B cell (primary cell): ENCODE measurements at regions not wholly inside any gene's neighbourhood (a gene's known extent, or its start where the extent isn't known, plus 50 kb on each side); places are given as distances from the start of the nearest gene placed in this dataset.

ENCODE experiments used
- ATAC-seq: fragments of 200-7000 bp; cut with Tn5 transposase; one replicate; pipeline ENCODE4 v1.10.0; 2021; ENCODE audit warnings: low read depth, mild to moderate bottlenecking, moderate number of reproducible peaks, moderate library complexity
- CTCF ChIA-PET: fragments of 350-600 bp; sonication (Branson Sonifier 250); formaldehyde crosslinking; loops from one replicate; lab custom pipeline; 2021; ENCODE audit warnings: antibody characterized with exemption, inconsistent platforms; lab: Charles Lee
- POLR2A ChIA-PET: fragments of 350-600 bp; sonication (Branson Sonifier 250); formaldehyde crosslinking; loops from one replicate; lab custom pipeline; 2021; ENCODE audit warnings: antibody characterized with exemption; lab: Charles Lee
- DNase-seq: peaks from one replicate; pipeline ENCODE4 v3.0.0; 2013
- H2AFZ ChIP-seq: 2 replicates; pipeline ENCODE4 v1.6.1; 2012; ENCODE audit warnings: mild to moderate bottlenecking, low read depth, low read length; ENCODE audit not compliant: insufficient read depth, poor library complexity, severe bottlenecking
- H3K27ac ChIP-seq, 2 donors: 1 replicate in 1 of 2; 2 replicates in 1 of 2; pipeline ENCODE4 v1.5.1; 2012 to 2013; ENCODE audit warnings: low read length in 2 of 2, mild to moderate bottlenecking in 2 of 2, moderate library complexity in 1 of 2
- H3K27me3 ChIP-seq, 4 experiments: fragments of 200-600 bp in 1 of 4; sonication (generic) in 1 of 4; replicated peaks in 1 of 4; 1 replicate in 2 of 4; 2 replicates in 2 of 4; pipeline versions ENCODE4 v1.6.1 to v1.7.0; 2013 to 2016; ENCODE audit warnings: low read length in 3 of 4, mild to moderate bottlenecking in 2 of 4, mixed read lengths in 1 of 4, moderate library complexity in 1 of 4; ENCODE audit not compliant: insufficient read depth in 4 of 4, control insufficient read depth in 3 of 4; ENCODE audit errors: control extremely low read depth in 1 of 4
- H3K36me3 ChIP-seq, 2 experiments: replicated peaks in 1 of 2; 1 replicate in 1 of 2; 2 replicates in 1 of 2; pipeline versions ENCODE4 v1.6.1 to v1.7.1; 2013; ENCODE audit warnings: low read length in 1 of 2; ENCODE audit not compliant: insufficient read depth in 2 of 2, control insufficient read depth in 1 of 2; ENCODE audit errors: control extremely low read depth in 1 of 2, extremely low read depth in 1 of 2
- H3K4me1 ChIP-seq, 2 donors: fragments of 200-600 bp in 1 of 2; sonication (generic) in 1 of 2; 1 replicate in 1 of 2; 2 replicates in 1 of 2; pipeline versions ENCODE4 v1.5.1 to v1.6.1; 2013 to 2017; ENCODE audit warnings: low read length in 2 of 2; ENCODE audit not compliant: control insufficient read depth in 2 of 2, insufficient read depth in 2 of 2
- H3K4me2 ChIP-seq: replicated peaks from 2 replicates; pipeline ENCODE3; 2012; ENCODE audit warnings: mild to moderate bottlenecking, low read depth, low read length; ENCODE audit not compliant: poor library complexity, severe bottlenecking
- H3K4me3 ChIP-seq, 5 experiments: fragments of 200-600 bp in 1 of 5; sonication (generic) in 1 of 5; 1 replicate in 3 of 5; 2 replicates in 2 of 5; pipeline versions ENCODE4 v1.5.1 to v1.7.0; 2011 to 2016; ENCODE audit warnings: low read length in 4 of 5, mild to moderate bottlenecking in 4 of 5, low read depth in 2 of 5, control low read depth in 1 of 5, moderate library complexity in 1 of 5; ENCODE audit not compliant: insufficient read depth in 1 of 5; ENCODE audit errors: control extremely low read depth in 1 of 5, extremely low read depth in 1 of 5
- H3K79me2 ChIP-seq: fragments of 200-600 bp; sonication (generic); one replicate; pipeline ENCODE4 v1.6.0; 2016; ENCODE audit warnings: low read length; ENCODE audit not compliant: control insufficient read depth, insufficient read depth
- H3K9ac ChIP-seq: fragments of 200-600 bp; sonication (generic); 2 replicates; pipeline ENCODE4 v1.6.1; 2017; ENCODE audit warnings: mild to moderate bottlenecking, low read length, moderate library complexity
- H3K9me3 ChIP-seq, 3 donors: one replicate each; pipeline versions ENCODE4 v1.6.1 to v1.7.1; 2013; ENCODE audit warnings: low read length in 2 of 3; ENCODE audit not compliant: control insufficient read depth in 2 of 3, insufficient read depth in 1 of 3; ENCODE audit errors: control extremely low read depth in 1 of 3
- H4K20me1 ChIP-seq: 2 replicates; pipeline ENCODE4 v1.6.0; 2012; ENCODE audit warnings: mild to moderate bottlenecking, low read length; ENCODE audit not compliant: insufficient read depth, control insufficient read depth, poor library complexity, severe bottlenecking
- H3K27ac Mint-ChIP-seq: one replicate; pipeline ENCODE4 v1.8.0; 2021; ENCODE audit warnings: mixed read lengths
- H3K27me3 Mint-ChIP-seq: one replicate; pipeline ENCODE4 v1.8.0; 2021; ENCODE audit warnings: mixed read lengths
- H3K4me1 Mint-ChIP-seq: one replicate; pipeline ENCODE4 v1.8.0; 2021; ENCODE audit warnings: mixed read lengths
- H3K4me3 Mint-ChIP-seq: one replicate; pipeline ENCODE4 v1.8.0; 2021; ENCODE audit warnings: mixed read lengths
- H3K9me3 Mint-ChIP-seq: one replicate; pipeline ENCODE4 v1.8.0; 2022; ENCODE audit warnings: mixed read lengths; ENCODE audit not compliant: insufficient read depth
- CTCF ChIP-seq: fragments of 200-600 bp; IDR thresholded peaks from one replicate; pipeline ENCODE4 v1.8.0; 2022; ENCODE audit warnings: antibody characterized with exemption, mild to moderate bottlenecking
- EZH2 ChIP-seq: IDR thresholded peaks from 2 replicates; pipeline ENCODE4 v1.6.1; 2012; ENCODE audit warnings: borderline replicate concordance, low read depth, mild to moderate bottlenecking, moderate library complexity, low read length; ENCODE audit not compliant: insufficient read depth, poor library complexity, severe bottlenecking
- WGBS: methylation state at CpG from one replicate; pipeline ENCODE4 v1.1.5; 2013; ENCODE audit warnings: missing lambda C conversion rate; ENCODE audit not compliant: insufficient coverage; 5-methylcytosine and 5-hydroxymethylcytosine counted together
- intact Hi-C: fragments of 100-400 bp; cut with micrococcal nuclease; formaldehyde crosslinking; loops from one replicate; pipeline ENCODE4 v1.10.0; 2022

GRCh38 chr3:73773233-73773632 lies 148.5 kb upstream of the PDZRN3 start:
- no peak overlapping the region for H3K9ac ChIP-seq
- no peak overlapping the region for H3K4me3 Mint-ChIP-seq
- no peaks in the 10 kb centered on the region for H3K27me3 Mint-ChIP-seq
- TF ChIP-seq EZH2 (no peak), CTCF (no peak)
- CTCF ChIA-PET = no interaction called here
- no peak overlapping the region for H2AFZ ChIP-seq
- DNase-seq = no peak
- no peak overlapping the region for H3K27ac ChIP-seq
- no peaks in the 10 kb centered on the region for H3K36me3 ChIP-seq
- POLR2A ChIA-PET = no interaction called here
- intact Hi-C loops = no loop called here
- no peak overlapping the region for H3K27ac Mint-ChIP-seq
- no peak overlapping the region for H3K4me3 ChIP-seq
- no peaks in the 10 kb centered on the region for H3K79me2 ChIP-seq
- H3K4me1 ChIP-seq = no peaks in the 10 kb centered on the region
- no peak overlapping the region for H3K4me2 ChIP-seq
- WGBS = 100% methylated on average over 1 of the region's 1 CpG
- ATAC-seq = no peak
- no peaks in the 10 kb centered on the region for H3K4me1 Mint-ChIP-seq
- H3K9me3 Mint-ChIP-seq = peaks cover 3% of the 10 kb centered on the region
- H3K27me3 ChIP-seq = no peaks in the 10 kb centered on the region
- H3K9me3 ChIP-seq = no peaks in the 10 kb centered on the region
- H4K20me1 ChIP-seq = no peaks in the 10 kb centered on the region

- peaks cover 5% of the 10 kb centered on the region for H3K9me3 Mint-ChIP-seq
- Histone ChIP-seq H4K20me1 (no peaks in the 10 kb centered on the region), H3K9ac (no peak overlapping the region), H3K4me3 (no peak overlapping the region), H3K27me3 (no peaks in the 10 kb centered on the region), H3K4me2 (no peak overlapping the region), H3K79me2 (no peaks in the 10 kb centered on the region), H2AFZ (no peak overlapping the region), H3K36me3 (no peaks in the 10 kb centered on the region), H3K4me1 (no peaks in the 10 kb centered on the region), H3K27ac (no peak overlapping the region), H3K9me3 (no peaks in the 10 kb centered on the region)
- no peak for DNase-seq
- H3K4me1 Mint-ChIP-seq = no peaks in the 10 kb centered on the region
- TF ChIP-seq CTCF (no peak), EZH2 (no peak)
- intact Hi-C loops = no loop called here
- ChIA-PET CTCF (no interaction called here), POLR2A (no interaction called here)
- H3K4me3 Mint-ChIP-seq = no peak overlapping the region
- 60% methylated on average over 1 of the region's 3 CpGs for WGBS
- no peak for ATAC-seq
- no peak overlapping the region for H3K27ac Mint-ChIP-seq
- no peaks in the 10 kb centered on the region for H3K27me3 Mint-ChIP-seq
Measured at GRCh38 chr3:73772076-73772886, 147.5 kb upstream of the PDZRN3 start.
